ENCODE measurements at regions not wholly inside any gene's neighbourhood (a gene's known extent, or its start where the extent isn't known, plus 50 kb on each side); places are given as distances from the start of the nearest gene placed in this dataset.

DNA sequence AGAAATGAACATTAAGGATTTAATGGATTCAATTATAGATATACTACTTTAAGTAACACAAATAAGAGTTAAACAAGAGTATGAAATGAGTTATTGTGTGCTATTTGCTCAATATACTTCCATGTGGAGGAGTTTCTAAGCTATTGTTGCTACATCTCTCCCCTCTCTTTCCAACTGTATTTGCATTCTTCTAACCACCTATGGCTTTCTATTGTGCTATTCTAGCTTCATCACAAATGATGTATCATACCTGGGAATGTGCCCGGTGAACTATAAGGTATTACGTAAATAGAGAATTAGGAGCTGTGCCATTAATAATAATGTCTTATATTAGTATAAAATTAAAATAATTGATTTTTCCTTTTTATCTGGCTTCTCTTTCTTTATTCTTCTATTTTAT, 87.1 kb upstream of the PLEKHG7 start:
- H3K27me3 ChIP-seq (ENCODE audit: control insufficient read depth, insufficient read depth, low read length) = no peaks in the 10 kb centered on the region; the same call in 1 of the 2 replicates
- in situ Hi-C loops (cut with HindIII; ENCODE audit: low pct_unique_long_range_greater_than_20kb, low sequenced_read_pairs) (no loop called here), intact Hi-C loops (cut with micrococcal nuclease; ENCODE audit: unreplicated experiment) (no loop called here)
- no peaks in the 10 kb centered on the region for H3K36me3 ChIP-seq (ENCODE audit: control insufficient read depth, insufficient read depth, low read length)
- H3K27ac ChIP-seq (ENCODE audit: low read length) = no peak overlapping the region
- DNase-seq (ENCODE audit: low read depth, low spot score) (no peak), ATAC-seq (no peak)
- TF ChIP-seq, protein P1, sequence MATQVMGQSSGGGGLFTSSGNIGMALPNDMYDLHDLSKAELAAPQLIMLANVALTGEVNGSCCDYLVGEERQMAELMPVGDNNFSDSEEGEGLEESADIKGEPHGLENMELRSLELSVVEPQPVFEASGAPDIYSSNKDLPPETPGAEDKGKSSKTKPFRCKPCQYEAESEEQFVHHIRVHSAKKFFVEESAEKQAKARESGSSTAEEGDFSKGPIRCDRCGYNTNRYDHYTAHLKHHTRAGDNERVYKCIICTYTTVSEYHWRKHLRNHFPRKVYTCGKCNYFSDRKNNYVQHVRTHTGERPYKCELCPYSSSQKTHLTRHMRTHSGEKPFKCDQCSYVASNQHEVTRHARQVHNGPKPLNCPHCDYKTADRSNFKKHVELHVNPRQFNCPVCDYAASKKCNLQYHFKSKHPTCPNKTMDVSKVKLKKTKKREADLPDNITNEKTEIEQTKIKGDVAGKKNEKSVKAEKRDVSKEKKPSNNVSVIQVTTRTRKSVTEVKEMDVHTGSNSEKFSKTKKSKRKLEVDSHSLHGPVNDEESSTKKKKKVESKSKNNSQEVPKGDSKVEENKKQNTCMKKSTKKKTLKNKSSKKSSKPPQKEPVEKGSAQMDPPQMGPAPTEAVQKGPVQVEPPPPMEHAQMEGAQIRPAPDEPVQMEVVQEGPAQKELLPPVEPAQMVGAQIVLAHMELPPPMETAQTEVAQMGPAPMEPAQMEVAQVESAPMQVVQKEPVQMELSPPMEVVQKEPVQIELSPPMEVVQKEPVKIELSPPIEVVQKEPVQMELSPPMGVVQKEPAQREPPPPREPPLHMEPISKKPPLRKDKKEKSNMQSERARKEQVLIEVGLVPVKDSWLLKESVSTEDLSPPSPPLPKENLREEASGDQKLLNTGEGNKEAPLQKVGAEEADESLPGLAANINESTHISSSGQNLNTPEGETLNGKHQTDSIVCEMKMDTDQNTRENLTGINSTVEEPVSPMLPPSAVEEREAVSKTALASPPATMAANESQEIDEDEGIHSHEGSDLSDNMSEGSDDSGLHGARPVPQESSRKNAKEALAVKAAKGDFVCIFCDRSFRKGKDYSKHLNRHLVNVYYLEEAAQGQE (IDR thresholded peaks at IDR 0.05; ENCODE audit: insufficient read depth in 1 of 2, low read depth in 2 of 2, low read length in 1 of 2) = no peak
- TF ChIP-seq POLR2AphosphoS5 (IDR thresholded peaks at IDR 0.05; ENCODE audit: low read depth, low read length) = no peak
- no peak for TF ChIP-seq CTCF (IDR thresholded peaks at IDR 0.05)
- TF ChIP-seq SIN3A (IDR thresholded peaks at IDR 0.05; ENCODE audit: borderline replicate concordance, insufficient read depth, low read depth, low read length) = no peak
- no peak for TF ChIP-seq TCF7L2 (IDR thresholded peaks at IDR 0.05; ENCODE audit: low read depth, low read length)
- CTCF ChIA-PET = no interaction called here
- no peaks in the 10 kb centered on the region for H3K4me1 ChIP-seq (ENCODE audit: control insufficient read depth, insufficient read depth, low read length)
- H3K4me3 ChIP-seq (ENCODE audit: low read depth in 2 of 2, low read length in 2 of 2) = no peak overlapping the region
- no TSS peak for BruUV-seq (replicated peaks)
- POLR2A ChIA-PET = interaction anchor here (0.5 kb wide), 1 partner anchor 373 kb away, joined by 3 read pairs; no protein-coding TSS in a partner anchor
- no peaks in the 10 kb centered on the region for H3K9me3 ChIP-seq (ENCODE audit: control insufficient read depth, insufficient read depth, low read depth, low read length)

- Histone ChIP-seq H3K9me3 (ENCODE audit: control insufficient read depth, insufficient read depth, low read depth, low read length) (no peaks in the 10 kb centered on the region), H3K36me3 (ENCODE audit: control insufficient read depth, insufficient read depth, low read length) (no peaks in the 10 kb centered on the region), H3K27me3 (ENCODE audit: control insufficient read depth, insufficient read depth, low read length) (no peaks in the 10 kb centered on the region; the same call in 1 of the 2 replicates), H3K4me1 (ENCODE audit: control insufficient read depth, insufficient read depth, low read length) (no peaks in the 10 kb centered on the region), H3K27ac (ENCODE audit: low read length) (no peak overlapping the region), H3K4me3 (ENCODE audit: low read depth in 2 of 2, low read length in 2 of 2) (no peak overlapping the region)
- BruUV-seq (replicated peaks) = no TSS peak
- DNase-seq (ENCODE audit: low read depth, low spot score) = no peak
- intact Hi-C loops (cut with micrococcal nuclease; ENCODE audit: unreplicated experiment) (no loop called here), in situ Hi-C loops (cut with HindIII; ENCODE audit: low pct_unique_long_range_greater_than_20kb, low sequenced_read_pairs) (no loop called here)
- ChIA-PET CTCF (no interaction called here), POLR2A (no interaction called here)
- TF ChIP-seq TCF7L2 (IDR thresholded peaks at IDR 0.05; ENCODE audit: low read depth, low read length) (no peak), CTCF (IDR thresholded peaks at IDR 0.05) (no peak), SIN3A (IDR thresholded peaks at IDR 0.05; ENCODE audit: borderline replicate concordance, insufficient read depth, low read depth, low read length) (no peak), POLR2AphosphoS5 (IDR thresholded peaks at IDR 0.05; ENCODE audit: low read depth, low read length) (no peak)
- TF ChIP-seq, protein P1 (IDR thresholded peaks at IDR 0.05; ENCODE audit: insufficient read depth in 1 of 2, low read depth in 2 of 2, low read length in 1 of 2) = no peak
- ATAC-seq = no peak
These were observed 87.7 kb upstream of the PLEKHG7 start for GRCh38 chr12:92615086-92615485.
